ENCODE measurements at regions not wholly inside any gene's neighbourhood (a gene's known extent, or its start where the extent isn't known, plus 50 kb on each side); places are given as distances from the start of the nearest gene placed in this dataset.

GRCh38 chr15:69532856-69533255, 80.2 kb downstream of the RPLP1 start:
- Histone ChIP-seq H3K27ac (ENCODE audit: low read length) (no peak overlapping the region), H3K9me3 (ENCODE audit: control insufficient read depth, insufficient read depth, low read depth, low read length) (no peaks in the 10 kb centered on the region), H3K4me3 (ENCODE audit: low read depth in 2 of 2, low read length in 2 of 2) (no peak overlapping the region), H3K4me1 (ENCODE audit: control insufficient read depth, insufficient read depth, low read length) (no peaks in the 10 kb centered on the region; the same call in 1 of the 2 replicates), H3K27me3 (ENCODE audit: control insufficient read depth, insufficient read depth, low read length) (no peaks in the 10 kb centered on the region), H3K36me3 (ENCODE audit: control insufficient read depth, insufficient read depth, low read length) (no peaks in the 10 kb centered on the region)
- DNase-seq (ENCODE audit: low read depth, low spot score) (no peak), ATAC-seq (no peak)
- intact Hi-C loops (cut with micrococcal nuclease; ENCODE audit: unreplicated experiment), result no loop called here
- TF ChIP-seq POLR2AphosphoS5 (IDR thresholded peaks at IDR 0.05; ENCODE audit: low read depth, low read length), result no peak
- no peak for TF ChIP-seq SIN3A (IDR thresholded peaks at IDR 0.05; ENCODE audit: borderline replicate concordance, insufficient read depth, low read depth, low read length)
- TF ChIP-seq TCF7L2 (IDR thresholded peaks at IDR 0.05; ENCODE audit: low read depth, low read length), result no peak
- TF ChIP-seq CTCF (IDR thresholded peaks at IDR 0.05), result no peak
- no peak for TF ChIP-seq REST (IDR thresholded peaks at IDR 0.05; ENCODE audit: insufficient read depth in 1 of 2, low read depth in 2 of 2, low read length in 1 of 2)
- in situ Hi-C loops (cut with HindIII; ENCODE audit: low pct_unique_long_range_greater_than_20kb, low sequenced_read_pairs), result no loop called here
- ChIA-PET POLR2A (no interaction called here), CTCF (no interaction called here)
- BruUV-seq (replicated peaks), result no TSS peak

- H3K4me3 ChIP-seq (ENCODE audit: low read depth in 2 of 2, low read length in 2 of 2), result no peak overlapping the region
- TF ChIP-seq POLR2AphosphoS5 (IDR thresholded peaks at IDR 0.05; ENCODE audit: low read depth, low read length) (no peak), TCF7L2 (IDR thresholded peaks at IDR 0.05; ENCODE audit: low read depth, low read length) (no peak), SIN3A (IDR thresholded peaks at IDR 0.05; ENCODE audit: borderline replicate concordance, insufficient read depth, low read depth, low read length) (no peak), CTCF (IDR thresholded peaks at IDR 0.05) (no peak), REST (IDR thresholded peaks at IDR 0.05; ENCODE audit: insufficient read depth in 1 of 2, low read depth in 2 of 2, low read length in 1 of 2) (no peak)
- intact Hi-C loops (cut with micrococcal nuclease; ENCODE audit: unreplicated experiment) (no loop called here), in situ Hi-C loops (cut with HindIII; ENCODE audit: low pct_unique_long_range_greater_than_20kb, low sequenced_read_pairs) (no loop called here)
- H3K4me1 ChIP-seq (ENCODE audit: control insufficient read depth, insufficient read depth, low read length), result no peaks in the 10 kb centered on the region; the same call in 1 of the 2 replicates
- H3K27ac ChIP-seq (ENCODE audit: low read length), result no peak overlapping the region
- CTCF ChIA-PET, result no interaction called here
- no peak for ATAC-seq
- H3K9me3 ChIP-seq (ENCODE audit: control insufficient read depth, insufficient read depth, low read depth, low read length), result no peaks in the 10 kb centered on the region
- POLR2A ChIA-PET, result no interaction called here
- DNase-seq (ENCODE audit: low read depth, low spot score), result no peak
- no TSS peak for BruUV-seq (replicated peaks)
- H3K27me3 ChIP-seq (ENCODE audit: control insufficient read depth, insufficient read depth, low read length), result no peaks in the 10 kb centered on the region
- no peaks in the 10 kb centered on the region for H3K36me3 ChIP-seq (ENCODE audit: control insufficient read depth, insufficient read depth, low read length)
Observed at GRCh38 chr15:69533522-69533921, 80.9 kb downstream of the RPLP1 start.
